ENCODE measurements at regions not wholly inside any gene's neighbourhood (a gene's known extent, or its start where the extent isn't known, plus 50 kb on each side); places are given as distances from the start of the nearest gene placed in this dataset.
"Not testable (repeated sequence)": the region's sequence is repeated elsewhere in the genome, so short reads cannot be mapped to it uniquely, and the experiment has no call there.

GRCh38 chr18:15315301-15315700 lies 567.3 kb downstream of the ANKRD30B start:
- DNase-seq (ENCODE audit: low spot score) = not testable (repeated sequence)

GRCh38 chr18:15318655-15319054 lies 570.7 kb downstream of the ANKRD30B start:
- DNase-seq (ENCODE audit: low spot score) = not testable (repeated sequence)

GRCh38 chr18:15329713-15330112 lies 581.7 kb downstream of the ANKRD30B start:
- DNase-seq (ENCODE audit: low spot score) = not testable (repeated sequence)

- not testable (repeated sequence) for DNase-seq (ENCODE audit: low spot score)
Measured at GRCh38 chr18:15330149-15330548, 582.2 kb downstream of the ANKRD30B start.

GRCh38 chr18:15330600-15330999 lies 582.6 kb downstream of the ANKRD30B start:
- DNase-seq (ENCODE audit: low spot score) = not testable (repeated sequence)

GRCh38 chr18:15375671-15376070 lies 627.7 kb downstream of the ANKRD30B start:
- not testable (repeated sequence) for DNase-seq (ENCODE audit: low spot score)

- DNase-seq (ENCODE audit: low spot score) = peak; percentile 4
Measured at GRCh38 chr18:15407874-15408273, 659.9 kb downstream of the ANKRD30B start.

Data from A172 (cell line).